Spleen (tissue), 11 donors: ENCODE measurements at regions not wholly inside any gene's neighbourhood (a gene's known extent, or its start where the extent isn't known, plus 50 kb on each side); places are given as distances from the start of the nearest gene placed in this dataset.
"Not testable (repeated sequence)": the region's sequence is repeated elsewhere in the genome, so short reads cannot be mapped to it uniquely, and the experiment has no call there.

Experiments used
- DNase-seq: peaks from one replicate; pipeline ENCODE4 v3.0.0-alpha.2; 2020
- H3K27ac ChIP-seq, 8 donors: fragments of 200-600 bp; sonication (generic) in 7 of 8; 1 replicate in 4 of 8; 2 replicates in 4 of 8; pipeline versions ENCODE4 v1.5.0 to v1.8.0; 2016 to 2021; ENCODE audit warnings: inconsistent platforms in 4 of 8, mild to moderate bottlenecking in 4 of 8, moderate library complexity in 1 of 8
- H3K27me3 ChIP-seq, 7 donors: fragments of 200-600 bp; sonication (generic) in 6 of 7; replicated peaks in 1 of 7; 1 replicate in 4 of 7; 2 replicates in 3 of 7; pipeline versions ENCODE4 v1.5.0 to v1.8.0; 2016 to 2021; ENCODE audit warnings: inconsistent platforms in 3 of 7, mild to moderate bottlenecking in 1 of 7
- H3K36me3 ChIP-seq, 6 donors: fragments of 200-600 bp; sonication (generic) in 5 of 6; 1 replicate in 4 of 6; 2 replicates in 2 of 6; pipeline versions ENCODE4 v1.5.0 to v1.8.0; 2016 to 2021; ENCODE audit warnings: inconsistent platforms in 2 of 6
- H3K4me1 ChIP-seq, 6 donors: fragments of 200-600 bp; sonication (generic) in 5 of 6; 1 replicate in 3 of 6; 2 replicates in 3 of 6; pipeline versions ENCODE4 v1.5.0 to v1.8.0; 2016 to 2021; ENCODE audit warnings: inconsistent platforms in 3 of 6
- H3K4me3 ChIP-seq, 8 donors: fragments of 200-600 bp; sonication (generic) in 7 of 8; 1 replicate in 4 of 8; 2 replicates in 4 of 8; pipeline versions ENCODE4 v1.5.0 to v1.8.0; 2016 to 2021; ENCODE audit warnings: inconsistent platforms in 4 of 8, mild to moderate bottlenecking in 4 of 8, moderate library complexity in 2 of 8
- H3K9me3 ChIP-seq, 8 donors: fragments of 200-600 bp; sonication (generic) in 7 of 8; 1 replicate in 4 of 8; 2 replicates in 4 of 8; pipeline versions ENCODE4 v1.5.0 to v1.8.0; 2016 to 2021; ENCODE audit warnings: inconsistent platforms in 4 of 8
- CTCF ChIP-seq, 11 experiments: fragments of 200-600 bp in 7 of 11; fragments of 450-650 bp in 4 of 11; sonication (generic) in 4 of 11; IDR thresholded peaks in 8 of 11; conservative IDR thresholded peaks in 3 of 11; 1 replicate in 7 of 11; 2 replicates in 4 of 11; pipeline versions ENCODE4 v1.4.0 to v1.8.0; 2016 to 2021; ENCODE audit warnings: antibody characterized with exemption in 11 of 11, inconsistent platforms in 4 of 11, mild to moderate bottlenecking in 1 of 11
- POLR2A ChIP-seq, 3 donors: fragments of 450-650 bp; IDR thresholded peaks; one replicate each; pipeline ENCODE4 v1.5.1; 2017; ENCODE audit warnings: antibody characterized with exemption in 3 of 3, mild to moderate bottlenecking in 1 of 3
- POLR2AphosphoS5 ChIP-seq, 3 donors: sonication (generic); formaldehyde crosslinking; IDR thresholded peaks; one replicate each; pipeline ENCODE4 v1.5.1; 2017; ENCODE audit warnings: antibody characterized with exemption in 3 of 3
- whole genome bisulfite sequencing, 5 donors: extraction: QIAGEN DNeasy Blood & Tissue Kit in 3 of 5; methylation state at CpG; one replicate each; pipeline versions ENCODE4 v1.1.5 to v1.1.7; 2013 to 2018; 5-methylcytosine and 5-hydroxymethylcytosine counted together
- intact Hi-C: fragments of 100-400 bp; cut with DNase I; formaldehyde crosslinking; loops from one replicate; pipeline ENCODE4 v1.15.0; 2023; ENCODE audit warnings: low total_unique reads
- donor health status: healthy with polysubstance abuse.
- donor health status: DM: no; HTN: no; CAD: no; lungs with moderate emphysema.
- donor health status: DM: no; HTN: no; CAD: no.
- donor health status: Bipolar disorder and iron deficiency.
- donor health status: healthy.
- donor health status: DM: no; HTN: no; CAD: no.
- donor health status: DM: yes; HTN: yes; CAD: no.

- Histone ChIP-seq H3K27me3 (no peaks in the 10 kb centered on the region), H3K4me1 (no peaks in the 10 kb centered on the region), H3K9me3 (peaks cover 0 to 23% (median 7%) of the 10 kb centered on the region in 8 donors), H3K36me3 (no peaks in the 10 kb centered on the region), H3K4me3 (no peak overlapping the region), H3K27ac (no peak overlapping the region)
- no peak for DNase-seq
- no peak for TF ChIP-seq CTCF (IDR thresholded peaks at IDR 0.05 in 8 of 11, conservative IDR thresholded peaks at IDR 0.05 in 3 of 11)
- TF ChIP-seq POLR2A (IDR thresholded peaks at IDR 0.05) = no peak
- no peak for TF ChIP-seq POLR2AphosphoS5 (IDR thresholded peaks at IDR 0.05)
- WGBS, 5 donors = 77 to 100% (median 90%) methylated on average over 1 to 6 of the region's 6 CpGs
- intact Hi-C loops = no loop called here
Observed at GRCh38 chrX:68953331-68953730, 124.5 kb downstream of the EFNB1 start.

- H3K27me3 ChIP-seq, H3K36me3 ChIP-seq, H3K4me1 ChIP-seq, H3K27ac ChIP-seq, intact Hi-C loops, H3K4me3 ChIP-seq: not testable (repeated sequence)
- peak; percentile 56 for DNase-seq
- WGBS, 5 donors = 70 to 93% (median 87%) methylated on average over 4 to 32 of the region's 32 CpGs
- H3K9me3 ChIP-seq = peaks cover 0 to 23% (median 7%) of the 10 kb centered on the region in 8 donors
Observed at GRCh38 chrX:68951942-68952619, 123.3 kb downstream of the EFNB1 start.

- intact Hi-C loops = no loop called here
- no peaks in the 10 kb centered on the region for H3K27me3 ChIP-seq
- H3K4me1 ChIP-seq = no peaks in the 10 kb centered on the region
- TF ChIP-seq POLR2A (IDR thresholded peaks at IDR 0.05) (no peak), POLR2AphosphoS5 (IDR thresholded peaks at IDR 0.05) (no peak), CTCF (IDR thresholded peaks at IDR 0.05 in 8 of 11, conservative IDR thresholded peaks at IDR 0.05 in 3 of 11) (no peak)
- H3K27ac ChIP-seq = no peak overlapping the region
- H3K36me3 ChIP-seq = no peaks in the 10 kb centered on the region
- peaks cover 0 to 17% (median 7%) of the 10 kb centered on the region in 8 donors for H3K9me3 ChIP-seq
- 38 to 82% (median 49%) methylated on average over 2 of the region's 2 CpGs for WGBS, 5 donors
- DNase-seq = no peak
- H3K4me3 ChIP-seq = no peak overlapping the region
Observed at GRCh38 chrX:68950937-68951336, 122.1 kb downstream of the EFNB1 start.

GRCh38 chrX:68947882-68948605, 119.2 kb downstream of the EFNB1 start:
- Histone ChIP-seq H3K4me3 (no peak overlapping the region), H3K4me1 (no peaks in the 10 kb centered on the region), H3K27ac (no peak overlapping the region), H3K9me3 (no peaks in the 10 kb centered on the region), H3K36me3 (no peaks in the 10 kb centered on the region), H3K27me3 (peaks cover 0 to 3% (median 0%) of the 10 kb centered on the region in 7 donors)
- intact Hi-C loops = no loop called here
- peak; percentile 61 for DNase-seq
- TF ChIP-seq POLR2AphosphoS5 (IDR thresholded peaks at IDR 0.05) (no peak), POLR2A (IDR thresholded peaks at IDR 0.05) (no peak), CTCF (IDR thresholded peaks at IDR 0.05 in 8 of 11, conservative IDR thresholded peaks at IDR 0.05 in 3 of 11) (no peak)
- 68 to 97% (median 90%) methylated on average over 2 to 6 of the region's 6 CpGs for WGBS, 5 donors
